Dermis blood vessel endothelial cell (primary cell): ENCODE measurements at regions not wholly inside any gene's neighbourhood (a gene's known extent, or its start where the extent isn't known, plus 50 kb on each side); places are given as distances from the start of the nearest gene placed in this dataset.

Experiments
- DNase-seq: peaks from one replicate; pipeline ENCODE4 v3.0.0; 2010

GRCh38 chr7:116148108-116148507, 62.2 kb upstream of the TES start:
- DNase-seq, result no peak

- DNase-seq, result no peak
These were observed 61.7 kb upstream of the TES start for GRCh38 chr7:116148626-116149025.

- peak; percentile 17 for DNase-seq
These were observed 59.8 kb upstream of the TES start for GRCh38 chr7:116150588-116150987.

- DNase-seq, result no peak
These were observed 58.1 kb upstream of the TES start for GRCh38 chr7:116152276-116152675.

- DNase-seq, result peak; percentile 52
These were observed 57.3 kb upstream of the TES start for GRCh38 chr7:116153050-116153449.

- no peak for DNase-seq
These were observed 50.6 kb upstream of the TES start for GRCh38 chr7:116159711-116160110.
